DMS153 treated with DMSO at 0.1 percent for 48 hours (cell line): ENCODE measurements at regions not wholly inside any gene's neighbourhood (a gene's known extent, or its start where the extent isn't known, plus 50 kb on each side); places are given as distances from the start of the nearest gene placed in this dataset.
"Not testable (repeated sequence)": the region's sequence is repeated elsewhere in the genome, so short reads cannot be mapped to it uniquely, and the experiment has no call there.

ENCODE experiments used
- DNase-seq: peaks from one replicate; lab custom pipeline; 2025; ENCODE audit not compliant: unreplicated experiment; lab: John Stamatoyannopoulos, UW

GRCh38 chr21:25489673-25490072, 117.6 kb downstream of the MRPL39 start:
- DNase-seq: no peak

GRCh38 chr21:25487046-25487594, 120.2 kb downstream of the MRPL39 start:
- DNase-seq: no peak

GRCh38 chr21:25485914-25486313, 121.4 kb downstream of the MRPL39 start:
- no peak for DNase-seq

- DNase-seq: no peak
These were observed 139.4 kb downstream of the MRPL39 start for GRCh38 chr21:25467896-25468295.

GRCh38 chr21:25467071-25467470, 140.2 kb downstream of the MRPL39 start:
- DNase-seq: not testable (repeated sequence)

GRCh38 chr21:25466470-25466869, 140.8 kb downstream of the MRPL39 start:
- no peak for DNase-seq

GRCh38 chr21:25465263-25465662, 142.0 kb downstream of the MRPL39 start:
- DNase-seq: no peak

- no peak for DNase-seq
These were observed 143.0 kb downstream of the MRPL39 start for GRCh38 chr21:25464275-25464674.

GRCh38 chr21:25462517-25462971, 144.7 kb downstream of the MRPL39 start:
- DNase-seq: no peak

GRCh38 chr21:25461725-25462124, 145.6 kb downstream of the MRPL39 start:
- DNase-seq: no peak

GRCh38 chr21:25459993-25460392, 147.3 kb downstream of the MRPL39 start:
- DNase-seq: no peak

GRCh38 chr21:25459365-25459764, 147.9 kb downstream of the MRPL39 start:
- DNase-seq: no peak

- DNase-seq: no peak
These were observed 148.8 kb downstream of the MRPL39 start for GRCh38 chr21:25458484-25458883.

GRCh38 chr21:25457946-25458345, 149.3 kb downstream of the MRPL39 start:
- no peak for DNase-seq

- DNase-seq: no peak
These were observed 149.9 kb downstream of the MRPL39 start for GRCh38 chr21:25457411-25457810.

GRCh38 chr21:25456672-25457071, 150.6 kb downstream of the MRPL39 start:
- DNase-seq: no peak

GRCh38 chr21:25453524-25453923, 153.8 kb downstream of the MRPL39 start:
- DNase-seq: no peak

- no peak for DNase-seq
These were observed 157.3 kb downstream of the MRPL39 start for GRCh38 chr21:25449950-25450349.

- DNase-seq: peak; percentile 5
These were observed 165.4 kb downstream of the MRPL39 start for GRCh38 chr21:25441835-25442234.

- DNase-seq: not testable (repeated sequence)
These were observed 169.8 kb downstream of the MRPL39 start for GRCh38 chr21:25437465-25437864.

- DNase-seq: no peak
These were observed 178.7 kb downstream of the MRPL39 start for GRCh38 chr21:25428537-25428936.

GRCh38 chr21:25427828-25428227, 179.5 kb downstream of the MRPL39 start:
- no peak for DNase-seq

GRCh38 chr21:25426580-25426979, 180.7 kb downstream of the MRPL39 start:
- DNase-seq: no peak
